Pons (tissue), 1 donor: ENCODE measurements at regions not wholly inside any gene's neighbourhood (a gene's known extent, or its start where the extent isn't known, plus 50 kb on each side); places are given as distances from the start of the nearest gene placed in this dataset.

Experiments
- DNase-seq: peaks from one replicate; pipeline ENCODE4 v3.0.0-alpha.2; 2016; ENCODE audit warnings: low spot score

DNA sequence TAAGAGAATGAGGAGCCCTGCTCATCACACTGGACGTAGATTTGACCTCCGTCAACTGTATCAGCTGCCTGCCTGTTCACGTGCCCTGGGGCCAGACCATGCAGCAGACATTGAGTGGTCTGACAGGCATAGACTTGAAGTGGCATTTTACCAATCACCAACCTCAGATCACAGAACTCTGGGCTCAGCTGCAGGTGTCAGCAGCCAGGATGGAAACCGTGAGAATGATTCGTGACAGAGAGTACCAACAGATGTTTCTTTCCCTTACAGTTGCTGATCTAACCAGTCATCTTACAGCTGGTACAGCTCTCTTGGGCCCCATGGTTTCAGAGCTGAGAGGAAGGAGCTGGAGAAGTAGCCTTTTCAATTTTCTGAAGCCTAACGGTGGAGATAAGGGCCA lies 148.9 kb downstream of the EN1 start:
- no peak for DNase-seq

- no peak for DNase-seq
Measured at GRCh38 chr2:118697781-118698180, 149.7 kb downstream of the EN1 start.

DNA sequence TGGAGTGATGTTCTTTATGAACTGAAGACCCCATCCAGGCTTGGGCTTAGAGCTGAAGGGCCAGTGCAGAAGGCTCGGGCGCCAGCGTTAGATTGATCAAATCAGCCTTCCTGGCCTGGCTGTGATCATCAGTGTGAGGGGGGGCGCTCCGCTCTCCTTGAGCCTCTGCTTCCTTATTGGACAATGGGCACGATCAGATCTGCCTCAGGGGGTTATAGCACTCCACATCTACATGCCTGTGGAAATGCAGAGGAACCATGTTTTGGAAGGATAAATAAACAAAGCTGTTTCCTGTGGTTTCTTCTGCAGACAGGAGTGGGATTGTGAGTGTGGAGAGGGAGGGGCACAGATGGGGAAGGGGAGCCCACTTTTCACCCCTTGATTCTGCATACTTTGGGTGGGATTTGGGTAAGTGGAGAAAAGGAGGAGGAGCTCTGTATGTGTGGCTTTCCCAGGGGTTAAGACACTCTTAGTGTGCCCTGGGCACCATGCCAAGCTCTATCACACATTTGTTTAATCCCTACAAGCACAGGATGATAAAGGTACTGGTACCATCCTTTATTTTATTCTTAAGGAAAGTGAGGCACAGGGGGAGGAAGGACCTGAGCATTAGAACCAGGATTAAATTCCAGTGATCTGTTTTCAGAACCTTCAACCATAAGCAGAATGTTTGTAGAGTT lies 150.5 kb downstream of the EN1 start:
- DNase-seq = no peak

GRCh38 chr2:118693287-118693822 lies 154.1 kb downstream of the EN1 start:
- no peak for DNase-seq

DNA sequence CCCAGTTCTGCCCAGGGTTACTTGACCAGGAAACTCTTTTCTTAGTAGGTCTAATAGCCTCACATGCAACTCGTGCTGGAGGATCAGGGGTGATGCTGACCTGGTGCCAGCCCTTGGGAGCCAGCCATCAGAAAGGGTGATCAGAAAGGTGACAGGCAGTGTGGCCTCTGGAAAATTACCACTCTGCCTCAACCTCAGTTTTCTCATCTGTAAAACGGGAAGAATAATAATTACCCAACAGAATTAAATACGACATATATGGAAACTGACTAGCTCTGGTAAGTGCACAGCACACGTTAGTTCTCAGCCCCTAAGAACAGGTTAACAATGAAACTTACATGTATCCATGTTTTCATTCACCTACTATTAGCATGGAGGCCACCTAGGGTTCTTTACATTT lies 157.6 kb downstream of the EN1 start:
- DNase-seq = no peak

GRCh38 chr2:118689456-118689855 lies 158.0 kb downstream of the EN1 start:
- DNase-seq = no peak

DNA sequence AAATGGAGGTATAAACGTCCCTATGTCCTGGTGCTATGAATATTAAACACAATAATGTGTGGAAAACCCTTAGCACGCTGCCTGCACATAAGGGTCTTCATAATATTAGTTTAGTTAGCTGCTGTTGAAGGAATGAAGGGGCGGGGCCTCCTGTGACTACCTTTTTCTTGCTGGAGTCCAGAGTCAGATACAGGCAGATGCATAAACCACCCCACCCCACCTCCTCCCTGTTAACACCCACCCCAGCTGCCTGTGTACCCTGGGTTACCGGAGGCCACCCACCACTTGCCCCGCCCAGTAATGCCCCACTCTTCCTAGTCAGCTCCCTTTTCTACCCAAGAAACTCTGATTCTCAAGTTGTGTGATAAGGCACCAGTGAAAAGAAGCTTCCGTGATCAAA lies 158.4 kb downstream of the EN1 start:
- DNase-seq = no peak

DNA sequence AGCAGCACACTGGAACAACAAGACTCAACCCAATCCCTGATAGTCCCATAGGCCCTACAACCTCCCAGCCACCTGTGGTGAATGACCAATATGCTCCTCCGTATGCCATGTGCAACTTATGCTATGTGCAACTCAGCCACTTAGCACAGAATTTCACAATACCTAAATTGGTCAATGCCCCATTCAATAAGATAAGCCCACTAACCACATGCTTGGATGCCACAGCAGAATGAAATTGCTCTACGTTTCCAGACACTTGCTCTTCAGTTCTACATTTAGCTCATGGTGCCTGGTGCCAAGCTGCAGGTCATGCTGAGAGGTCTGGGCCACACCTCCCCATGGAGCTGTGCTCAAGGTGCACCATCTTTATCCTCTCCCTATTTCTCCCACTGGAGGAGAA lies 159.8 kb downstream of the EN1 start:
- no peak for DNase-seq

GRCh38 chr2:118687192-118687591 lies 160.3 kb downstream of the EN1 start:
- no peak for DNase-seq

DNA sequence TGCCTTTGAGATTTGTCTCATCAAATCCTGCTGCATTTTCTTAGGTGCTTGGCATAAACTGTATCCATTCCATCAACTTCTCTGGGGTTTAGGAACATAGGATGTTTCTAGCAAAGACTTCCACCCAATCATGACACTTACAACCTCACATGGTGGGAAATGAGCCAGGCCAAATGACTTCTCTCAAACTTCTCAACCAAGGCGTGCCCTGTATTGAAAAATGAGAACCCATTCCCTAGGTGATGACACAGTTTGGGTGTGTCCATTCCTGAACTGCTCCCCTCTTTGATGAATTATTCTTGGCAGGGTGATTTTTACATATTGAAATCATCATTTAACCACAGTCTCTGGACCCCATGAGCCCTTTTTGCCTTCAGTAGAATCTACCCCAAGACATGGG lies 161.1 kb downstream of the EN1 start:
- DNase-seq = no peak

DNA sequence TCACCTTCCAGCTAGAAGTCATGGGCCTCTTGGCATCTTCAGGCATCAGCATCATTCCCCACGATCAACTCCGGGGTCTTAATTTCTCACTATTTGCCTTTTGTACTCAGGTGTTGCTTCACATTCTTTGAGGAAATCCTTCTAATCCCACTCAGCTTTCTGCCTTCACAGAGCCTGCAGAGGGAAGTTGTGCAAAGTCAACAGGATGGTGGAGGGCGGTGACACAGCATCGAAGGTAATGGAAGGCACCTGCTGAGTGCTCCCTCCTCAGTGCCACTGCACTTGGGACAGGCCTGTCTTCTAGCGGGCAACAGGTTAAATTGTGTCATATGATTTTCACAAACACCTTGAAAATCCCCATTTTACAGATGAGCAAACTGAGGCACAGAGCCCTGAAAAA lies 164.0 kb downstream of the EN1 start:
- DNase-seq = no peak

GRCh38 chr2:118678985-118679384 lies 168.5 kb downstream of the EN1 start:
- DNase-seq = no peak

DNA sequence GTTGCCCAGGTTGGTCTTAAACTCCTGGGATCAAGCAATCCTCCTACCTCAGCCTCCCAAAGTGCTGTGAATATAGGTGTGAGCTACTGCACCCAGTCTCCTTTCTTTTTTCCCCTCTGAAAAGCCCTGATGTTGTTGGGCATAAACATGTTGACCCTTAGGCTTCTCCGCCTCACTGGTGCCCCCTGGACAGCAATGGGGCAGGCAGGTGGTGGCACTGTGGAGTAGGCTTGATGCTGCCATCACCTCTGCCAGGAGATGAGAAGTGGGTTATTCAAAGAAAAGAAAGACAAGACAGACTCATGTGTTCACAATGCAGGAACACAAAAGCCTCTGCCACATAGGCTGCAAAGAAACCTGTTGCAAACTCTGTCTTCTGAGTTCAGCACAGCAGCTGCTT lies 169.9 kb downstream of the EN1 start:
- DNase-seq = no peak

DNA sequence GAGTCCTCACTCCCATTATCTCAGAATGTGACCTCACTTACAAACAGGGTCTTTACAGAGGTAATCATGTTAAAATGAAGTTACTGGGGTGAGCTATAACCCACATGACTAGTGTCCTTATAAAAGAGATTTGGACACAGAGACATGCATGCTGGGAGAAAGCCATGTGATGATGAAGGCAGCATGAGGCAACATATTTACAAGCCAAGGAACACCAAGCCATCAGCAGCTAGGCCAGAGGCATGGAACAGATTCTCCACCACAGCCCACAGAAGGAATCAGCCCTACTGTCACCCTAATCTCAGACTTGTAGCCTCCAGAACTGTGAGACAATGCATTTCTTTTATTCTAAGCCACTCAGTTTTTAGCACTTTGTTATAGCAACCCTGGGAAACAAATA lies 171.9 kb downstream of the EN1 start:
- no peak for DNase-seq

GRCh38 chr2:118672571-118673158 lies 174.8 kb downstream of the EN1 start:
- no peak for DNase-seq

GRCh38 chr2:118671701-118672454 lies 175.6 kb downstream of the EN1 start:
- no peak for DNase-seq

- no peak for DNase-seq
Measured at GRCh38 chr2:118670838-118671237, 176.6 kb downstream of the EN1 start.

DNA sequence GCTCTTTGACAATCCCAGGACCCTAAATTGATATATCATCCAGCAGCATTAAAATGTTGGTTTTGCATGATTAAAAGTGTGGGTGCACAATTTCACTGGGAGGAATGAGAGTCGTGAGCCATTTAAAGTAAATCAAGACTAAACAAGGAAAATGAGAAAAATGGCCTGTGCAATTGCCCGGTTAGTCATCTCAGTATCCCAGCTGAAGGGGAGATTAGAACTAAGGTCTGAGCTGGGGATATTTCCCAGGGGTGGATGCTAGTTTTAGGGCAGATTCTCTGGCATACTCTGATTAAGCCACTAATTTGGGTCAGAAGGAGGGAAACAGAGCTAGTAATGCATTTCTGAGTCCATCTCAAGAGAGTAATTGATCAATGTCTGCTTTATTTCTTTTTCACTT lies 177.2 kb downstream of the EN1 start:
- DNase-seq = no peak

- DNase-seq = no peak
Measured at GRCh38 chr2:118669654-118670053, 177.8 kb downstream of the EN1 start.

- DNase-seq = peak; percentile 17
Measured at GRCh38 chr2:118668431-118669424, 178.7 kb downstream of the EN1 start.

DNA sequence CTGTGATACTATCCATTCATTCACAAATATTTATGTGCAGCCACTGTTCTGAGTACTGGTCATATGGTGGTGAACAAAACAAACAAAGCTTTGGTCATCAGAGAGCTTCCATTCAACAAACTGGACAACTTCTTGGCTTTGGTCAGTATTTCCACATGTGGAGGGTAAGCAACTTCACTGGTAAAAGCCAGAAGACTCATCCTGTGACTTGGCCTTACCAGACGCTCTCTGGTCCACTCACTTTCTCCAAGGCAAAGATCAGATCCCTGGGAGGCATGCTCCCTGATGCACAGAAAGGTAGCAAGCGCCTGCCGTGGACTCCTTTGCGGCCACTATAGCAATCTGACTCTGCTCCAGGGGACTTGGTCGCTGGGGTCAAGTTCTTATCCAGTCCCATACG lies 179.5 kb downstream of the EN1 start:
- no peak for DNase-seq

DNA sequence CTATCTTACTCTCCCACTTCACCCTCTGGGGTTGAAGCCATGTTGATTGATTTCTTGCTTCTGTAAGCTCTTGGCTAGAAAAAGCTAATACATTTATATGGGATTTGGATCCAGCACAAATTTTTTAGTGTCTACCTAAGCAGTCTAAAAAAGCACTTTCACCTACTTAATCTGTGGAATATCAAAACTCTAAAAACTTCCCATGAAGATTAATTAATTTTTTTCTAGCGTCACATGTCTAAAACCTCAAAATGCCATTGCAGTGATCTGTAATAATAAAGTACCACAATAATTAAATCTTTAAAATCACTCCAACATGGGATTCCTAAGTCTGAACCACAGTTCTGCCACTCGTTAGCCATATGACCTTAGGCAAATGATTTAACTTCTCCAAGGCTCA lies 180.1 kb downstream of the EN1 start:
- DNase-seq = no peak
